Astrocyte (in vitro differentiated cells and primary cell): ENCODE measurements at regions not wholly inside any gene's neighbourhood (a gene's known extent, or its start where the extent isn't known, plus 50 kb on each side); places are given as distances from the start of the nearest gene placed in this dataset.

Experiments used
- CTCF ChIP-seq: IDR thresholded peaks from 2 replicates; pipeline ENCODE4 v1.5.1; 2011; ENCODE audit warnings: low read depth, mild to moderate bottlenecking, inconsistent platforms, low read length, moderate library complexity; ENCODE audit not compliant: insufficient read depth
- EZH2 ChIP-seq: IDR thresholded peaks from 2 replicates; pipeline ENCODE4 v1.6.1; 2012; ENCODE audit warnings: mild to moderate bottlenecking, low read length, inconsistent platforms; ENCODE audit not compliant: insufficient read depth

DNA sequence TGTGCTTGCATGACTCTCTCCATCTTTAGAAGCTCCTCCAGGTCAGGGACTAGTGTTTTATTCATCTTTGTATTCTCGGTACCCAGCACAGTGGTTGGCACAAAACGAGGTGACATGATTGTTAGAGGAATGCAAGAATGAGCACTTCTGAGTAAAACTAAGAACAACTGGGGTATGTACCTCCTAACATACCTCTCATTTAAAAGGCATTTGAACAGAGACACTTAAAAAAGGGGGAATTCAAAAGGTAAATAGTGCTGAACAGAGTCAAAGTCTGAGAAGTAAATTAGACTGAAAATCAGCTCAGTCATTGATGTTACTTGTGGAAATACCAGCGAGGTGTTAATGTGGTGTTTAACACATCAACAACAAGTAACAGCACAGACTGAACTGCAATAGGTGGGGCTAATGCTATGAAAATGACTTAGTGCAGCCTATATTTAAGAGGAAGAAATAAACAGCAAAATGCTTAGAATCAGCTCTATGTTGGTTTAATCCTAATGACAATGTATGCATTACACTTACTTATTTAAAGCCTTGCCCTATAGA lies 102.4 kb downstream of the TMCO5A start:
- TF ChIP-seq CTCF (no peak), EZH2 (no peak)
